H1 (cell line): ENCODE measurements at regions not wholly inside any gene's neighbourhood (a gene's known extent, or its start where the extent isn't known, plus 50 kb on each side); places are given as distances from the start of the nearest gene placed in this dataset.
A peak's percentile ranks its signal among the peaks of the same experiment; 100 is the strongest.

ENCODE experiments used
- CTCF ChIA-PET: fragments of 300-600 bp; sonication (Branson Sonifier 250); formaldehyde crosslinking; loops from one replicate; lab custom pipeline; 2021; ENCODE audit not compliant: partially characterized antibody; lab: Charles Lee
- POLR2A ChIA-PET: fragments of 300-600 bp; sonication (Branson Sonifier 250); formaldehyde crosslinking; loops from one replicate; lab custom pipeline; 2021; ENCODE audit warnings: inconsistent platforms; ENCODE audit not compliant: partially characterized antibody; lab: Charles Lee
- DNase-seq, 2 experiments: peaks; one replicate each; pipeline versions ENCODE4 v3.0.0 to v3.0.0-alpha.2; 2010 to 2022; ENCODE audit warnings: low spot score in 2 of 2, low read depth in 1 of 2, mixed read lengths in 1 of 2
- FAIRE-seq: peaks from 2 replicates; lab custom pipeline; 2011; peaks lifted over from hg19 to GRCh38; lab: Jason Lieb, UNC
- H2AFZ ChIP-seq: 2 replicates; pipeline ENCODE4 v1.8.1; 2012; ENCODE audit warnings: low read length, inconsistent platforms
- H2AK5ac ChIP-seq: 2 replicates; pipeline ENCODE4 v1.6.1; 2013; ENCODE audit warnings: low read depth, low read length
- H2BK120ac ChIP-seq: replicated peaks from 2 replicates; pipeline ENCODE3; 2013; ENCODE audit warnings: low read depth, low read length, inconsistent platforms
- H2BK12ac ChIP-seq: 2 replicates; pipeline ENCODE4 v1.6.1; 2013; ENCODE audit warnings: low read depth, low read length
- H2BK15ac ChIP-seq: 2 replicates; pipeline ENCODE4 v1.6.1; 2013; ENCODE audit warnings: low read length
- H2BK20ac ChIP-seq: 2 replicates; pipeline ENCODE4 v1.6.1; 2013; ENCODE audit warnings: low read length
- H2BK5ac ChIP-seq: 2 replicates; pipeline ENCODE4 v1.6.1; 2013; ENCODE audit warnings: low read depth, low read length
- H3K14ac ChIP-seq: 2 replicates; pipeline ENCODE4 v1.6.1; 2013; ENCODE audit warnings: inconsistent platforms; ENCODE audit not compliant: insufficient read length
- H3K18ac ChIP-seq: 2 replicates; pipeline ENCODE4 v1.6.1; 2013; ENCODE audit warnings: low read length; ENCODE audit errors: extremely low read depth
- H3K23ac ChIP-seq: 2 replicates; pipeline ENCODE4 v1.6.1; 2013; ENCODE audit warnings: inconsistent platforms; ENCODE audit not compliant: insufficient read length
- H3K23me2 ChIP-seq: 2 replicates; pipeline ENCODE4 v1.6.1; 2013; ENCODE audit warnings: low read depth, low read length
- H3K27ac ChIP-seq: 2 replicates; pipeline ENCODE4 v1.6.1; 2011; ENCODE audit warnings: low read depth, low read length, inconsistent platforms
- H3K27me3 ChIP-seq, 4 experiments: replicated peaks in 1 of 4; 1 replicate in 1 of 4; 2 replicates in 3 of 4; pipeline versions ENCODE4 v1.6.1 to v1.8.1; 2011 to 2013; ENCODE audit warnings: low read length in 3 of 4, mild to moderate bottlenecking in 3 of 4, inconsistent platforms in 2 of 4, mixed read lengths in 2 of 4, moderate library complexity in 1 of 4; ENCODE audit not compliant: control insufficient read depth in 3 of 4, insufficient read depth in 3 of 4; ENCODE audit errors: extremely low read depth in 1 of 4
- H3K36me3 ChIP-seq, 4 experiments: 2 replicates each; pipeline versions ENCODE4 v1.6.1 to v1.8.1; 2011 to 2013; ENCODE audit warnings: mild to moderate bottlenecking in 4 of 4, low read length in 3 of 4, moderate library complexity in 2 of 4, control low read depth in 1 of 4, inconsistent platforms in 1 of 4; ENCODE audit not compliant: insufficient read depth in 4 of 4, control insufficient read depth in 2 of 4
- H3K4ac ChIP-seq: replicated peaks from 2 replicates; pipeline ENCODE3; 2013; ENCODE audit warnings: low read length, low read depth, mixed read lengths, inconsistent platforms; ENCODE audit not compliant: insufficient read length
- H3K4me1 ChIP-seq, 4 experiments: replicated peaks in 1 of 4; 1 replicate in 1 of 4; 2 replicates in 3 of 4; pipeline versions ENCODE4 v1.6.1 to v1.8.1; 2011 to 2013; ENCODE audit warnings: low read length in 3 of 4, inconsistent platforms in 2 of 4, mixed read lengths in 1 of 4; ENCODE audit not compliant: insufficient read depth in 4 of 4, control insufficient read depth in 3 of 4
- H3K4me2 ChIP-seq, 2 experiments: 2 replicates each; pipeline versions ENCODE4 v1.6.1 to v1.8.1; 2011 to 2013; ENCODE audit warnings: low read depth in 2 of 2, low read length in 2 of 2, control low read depth in 1 of 2, inconsistent platforms in 1 of 2, mild to moderate bottlenecking in 1 of 2; ENCODE audit not compliant: insufficient read depth in 1 of 2
- H3K4me3 ChIP-seq, 4 experiments: fragments of 200-600, 300-600 bp in 1 of 4; sonication (generic), shearing (Covaris generic), sonication (Bioruptor Twin) in 1 of 4; 2 replicates each; pipeline versions ENCODE4 v1.5.1 to v1.8.1; 2011 to 2016; ENCODE audit warnings: low read length in 4 of 4, low read depth in 3 of 4, control low read depth in 2 of 4, inconsistent platforms in 2 of 4, mild to moderate bottlenecking in 2 of 4, mixed read lengths in 1 of 4, moderate library complexity in 1 of 4; ENCODE audit not compliant: insufficient read depth in 2 of 4; ENCODE audit errors: extremely low read depth in 1 of 4
- H3K56ac ChIP-seq: replicated peaks from 2 replicates; pipeline ENCODE3; 2013; ENCODE audit warnings: low read depth, mild to moderate bottlenecking, mixed read lengths, low read length, inconsistent platforms; ENCODE audit not compliant: insufficient read length
- H3K79me1 ChIP-seq: 2 replicates; pipeline ENCODE4 v1.6.1; 2013; ENCODE audit warnings: low read depth, low read length, control low read depth
- H3K79me2 ChIP-seq, 2 experiments: 2 replicates each; pipeline versions ENCODE4 v1.6.1 to v1.8.1; 2012 to 2013; ENCODE audit warnings: low read length in 2 of 2, mild to moderate bottlenecking in 2 of 2, inconsistent platforms in 1 of 2; ENCODE audit not compliant: insufficient read depth in 2 of 2, control insufficient read depth in 1 of 2
- H3K9ac ChIP-seq, 4 experiments: replicated peaks in 1 of 4; 1 replicate in 1 of 4; 2 replicates in 3 of 4; pipeline versions ENCODE4 v1.6.1 to v1.8.1; 2011 to 2013; ENCODE audit warnings: low read depth in 3 of 4, low read length in 3 of 4, control low read depth in 2 of 4, mild to moderate bottlenecking in 2 of 4, moderate library complexity in 2 of 4, inconsistent platforms in 1 of 4; ENCODE audit errors: extremely low read depth in 1 of 4
- H3K9me3 ChIP-seq, 2 experiments: 2 replicates each; pipeline versions ENCODE4 v1.6.1 to v1.8.1; 2012 to 2013; ENCODE audit warnings: mild to moderate bottlenecking in 2 of 2, moderate library complexity in 2 of 2, control low read depth in 1 of 2, inconsistent platforms in 1 of 2, low read depth in 1 of 2, low read length in 1 of 2, mixed read lengths in 1 of 2; ENCODE audit not compliant: insufficient read depth in 2 of 2
- H4K20me1 ChIP-seq, 2 experiments: replicated peaks in 1 of 2; 2 replicates each; pipeline versions ENCODE3 to v1.8.1; 2011 to 2013; ENCODE audit warnings: inconsistent platforms in 2 of 2, low read length in 2 of 2, mild to moderate bottlenecking in 1 of 2; ENCODE audit not compliant: insufficient read depth in 2 of 2, control insufficient read depth in 1 of 2
- H4K5ac ChIP-seq: 2 replicates; pipeline ENCODE4 v1.6.1; 2013; ENCODE audit warnings: low read length, low read depth, mixed read lengths, inconsistent platforms; ENCODE audit not compliant: insufficient read length
- H4K8ac ChIP-seq: 2 replicates; pipeline ENCODE4 v1.8.0; 2013; ENCODE audit warnings: mild to moderate bottlenecking, moderate library complexity, low read length, inconsistent platforms; ENCODE audit not compliant: insufficient read depth; ENCODE audit errors: extremely low read depth
- H4K91ac ChIP-seq: replicated peaks from 2 replicates; pipeline ENCODE3; 2013; ENCODE audit warnings: low read length, mixed read lengths, inconsistent platforms; ENCODE audit not compliant: insufficient read length
- KDM1A ChIP-seq: fragments of 200-600, 300-600 bp; sonication (generic); IDR thresholded peaks from 2 replicates; pipeline ENCODE4 v1.7.1; 2016; ENCODE audit warnings: mild to moderate bottlenecking, low read length, borderline replicate concordance
- WGBS, 2 experiments: shearing (Covaris generic) in 1 of 2; methylation state at CpG; one replicate each; pipeline versions ENCODE4 v1.1.6 to v1.1.7; 2013 to 2015; ENCODE audit warnings: low lambda C conversion rate in 2 of 2, mixed read lengths in 2 of 2, inconsistent platforms in 1 of 2, low coverage in 1 of 2, missing lambda C conversion rate in 1 of 2; ENCODE audit not compliant: insufficient replicate concordance in 2 of 2, insufficient coverage in 1 of 2, insufficient read length in 1 of 2; ENCODE audit errors: extremely low coverage in 1 of 2, missing lambda C conversion rate in 1 of 2; 5-methylcytosine and 5-hydroxymethylcytosine counted together
- TF ChIP-seq, protein P1 (sequence below): IDR thresholded peaks from 2 replicates; pipeline ENCODE4 v1.6.1; 2012; ENCODE audit warnings: low read length, inconsistent platforms

DNA sequence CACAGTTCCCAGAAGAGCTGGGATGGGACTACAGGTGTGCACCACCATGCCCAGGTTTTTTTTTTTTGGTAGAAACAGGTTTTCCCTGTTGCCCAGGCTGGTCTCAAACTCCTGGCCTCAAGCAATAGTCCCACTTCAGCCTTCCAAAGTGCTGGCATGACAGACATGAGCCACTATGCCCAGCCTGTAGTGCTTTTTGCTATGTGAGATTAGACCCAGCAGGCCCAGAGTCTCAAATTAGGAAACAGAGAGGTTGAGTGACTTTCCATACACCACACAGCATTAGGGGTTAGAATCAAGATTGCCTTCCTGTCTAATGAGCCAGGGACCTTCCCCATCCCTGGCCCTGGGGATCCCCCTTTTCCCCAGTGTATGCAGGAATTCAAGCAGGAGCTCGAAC lies 90.8 kb upstream of the KCTD7 start:
- Histone ChIP-seq H3K27me3 (no peaks in the 10 kb centered on the region), H4K8ac (no peak overlapping the region), H3K27ac (no peak overlapping the region), H2AFZ (no peak overlapping the region)
- peak; percentile 28; the same call in 1 of the 2 replicates for TF ChIP-seq KDM1A
- TF ChIP-seq, protein P1, sequence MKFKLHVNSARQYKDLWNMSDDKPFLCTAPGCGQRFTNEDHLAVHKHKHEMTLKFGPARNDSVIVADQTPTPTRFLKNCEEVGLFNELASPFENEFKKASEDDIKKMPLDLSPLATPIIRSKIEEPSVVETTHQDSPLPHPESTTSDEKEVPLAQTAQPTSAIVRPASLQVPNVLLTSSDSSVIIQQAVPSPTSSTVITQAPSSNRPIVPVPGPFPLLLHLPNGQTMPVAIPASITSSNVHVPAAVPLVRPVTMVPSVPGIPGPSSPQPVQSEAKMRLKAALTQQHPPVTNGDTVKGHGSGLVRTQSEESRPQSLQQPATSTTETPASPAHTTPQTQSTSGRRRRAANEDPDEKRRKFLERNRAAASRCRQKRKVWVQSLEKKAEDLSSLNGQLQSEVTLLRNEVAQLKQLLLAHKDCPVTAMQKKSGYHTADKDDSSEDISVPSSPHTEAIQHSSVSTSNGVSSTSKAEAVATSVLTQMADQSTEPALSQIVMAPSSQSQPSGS, result no peak
- TF ChIP-seq, all 59 proteins: peak for 1
- no peak overlapping the region for H3K4ac ChIP-seq
- no peak overlapping the region for H2BK12ac ChIP-seq
- H3K4me3 ChIP-seq, result no peak overlapping the region
- H3K79me1 ChIP-seq, result no peaks in the 10 kb centered on the region
- H2BK5ac ChIP-seq, result no peak overlapping the region
- H2BK20ac ChIP-seq, result no peak overlapping the region
- no peak overlapping the region for H3K14ac ChIP-seq
- H4K91ac ChIP-seq, result no peak overlapping the region
- DNase-seq (no peak), FAIRE-seq (no peak)
- ChIA-PET CTCF (interaction anchor here (1.5 to 1.7 kb wide), 2 partner anchors 15 to 20 kb away, joined by 5 read pairs; no protein-coding TSS in a partner anchor), POLR2A (interaction anchor here (1.4 to 2.1 kb wide), 2 partner anchors 8 to 11 kb away, joined by 3 to 6 read pairs; no protein-coding TSS in a partner anchor)
- H3K4me1 ChIP-seq, result peaks cover 0 to 4% (median 0%) of the 10 kb centered on the region in 4 experiments; a peak in 2 of 7 replicates
- WGBS, 2 experiments, result 94% methylated on average over 1 of the region's 1 CpG; no CpG with 5 or more reads in 1 of the 2 experiments
- H2AK5ac ChIP-seq, result no peak overlapping the region
- H4K20me1 ChIP-seq, result peaks cover 0 to 2% of the 10 kb centered on the region in 2 experiments
- H3K23ac ChIP-seq, result no peak overlapping the region
- no peak overlapping the region for H2BK15ac ChIP-seq
- H3K4me2 ChIP-seq, result no peak overlapping the region
- H2BK120ac ChIP-seq, result no peak overlapping the region
- no peaks in the 10 kb centered on the region for H3K79me2 ChIP-seq
- no peak overlapping the region for H4K5ac ChIP-seq
- H3K23me2 ChIP-seq, result no peaks in the 10 kb centered on the region
- H3K56ac ChIP-seq, result no peak overlapping the region
- no peaks in the 10 kb centered on the region for H3K9me3 ChIP-seq
- H3K36me3 ChIP-seq, result peaks cover 0 to 4% (median under 1%) of the 10 kb centered on the region in 4 experiments; a peak in 1 of 8 replicates
- no peak overlapping the region for H3K18ac ChIP-seq
- no peak overlapping the region for H3K9ac ChIP-seq
